ENCODE measurements at regions not wholly inside any gene's neighbourhood (a gene's known extent, or its start where the extent isn't known, plus 50 kb on each side); places are given as distances from the start of the nearest gene placed in this dataset.
A peak's percentile ranks its signal among the peaks of the same experiment; 100 is the strongest.

DNA sequence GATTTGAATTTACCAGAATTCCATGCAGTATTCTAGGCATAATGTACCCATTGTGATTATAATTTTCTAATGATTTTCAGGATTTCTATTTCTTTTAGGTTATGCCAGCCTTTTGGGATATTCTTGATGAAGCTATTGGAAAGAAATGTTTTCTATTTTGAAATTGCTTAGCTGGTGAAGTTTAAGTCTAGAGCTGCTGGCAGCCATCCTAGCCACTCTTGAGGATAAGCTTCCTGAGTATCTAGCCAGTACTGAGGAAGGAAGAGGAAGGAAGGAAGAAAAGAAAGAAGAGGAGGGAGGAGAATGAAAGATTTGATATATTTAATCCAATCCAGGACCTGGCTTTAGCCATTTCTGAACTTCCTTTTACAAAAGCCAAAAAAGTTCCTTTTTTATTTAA, 142.1 kb upstream of the DAB2 start:
- Histone ChIP-seq H4K20me1 (ENCODE audit: control insufficient read depth, extremely low read depth, insufficient read depth, low read length) (no peaks in the 10 kb centered on the region), H2AFZ (ENCODE audit: control insufficient read depth, low read length) (no peak overlapping the region), H3K9me3 (ENCODE audit: control insufficient read depth, low read depth, low read length) (no peaks in the 10 kb centered on the region), H3K4me3 (ENCODE audit: control insufficient read depth in 2 of 3, extremely low read depth in 1 of 3, insufficient read depth in 2 of 3, low read depth in 1 of 3, low read length in 3 of 3) (no peak overlapping the region), H3K79me2 (ENCODE audit: control insufficient read depth, insufficient read depth, low read length) (no peaks in the 10 kb centered on the region), H3K27ac (ENCODE audit: control insufficient read depth, insufficient read depth, low read length) (no peak overlapping the region), H3K4me1 (ENCODE audit: control insufficient read depth, extremely low read depth, insufficient read depth, low read length) (no peaks in the 10 kb centered on the region), H3K9ac (ENCODE audit: control insufficient read depth, extremely low read depth, insufficient read depth, low read length) (no peak overlapping the region), H3K4me2 (ENCODE audit: control insufficient read depth, extremely low read depth, insufficient read depth, low read depth, low read length) (no peak overlapping the region), H3K27me3 (ENCODE audit: control insufficient read depth, extremely low read depth, insufficient read depth, low read length) (no peaks in the 10 kb centered on the region), H3K9me1 (ENCODE audit: control insufficient read depth, extremely low read depth, insufficient read depth, low read length) (no peaks in the 10 kb centered on the region), H3K36me3 (ENCODE audit: control insufficient read depth in 2 of 2, extremely low read depth in 1 of 2, insufficient read depth in 2 of 2, low read length in 2 of 2) (no peaks in the 10 kb centered on the region)
- dilution Hi-C loops (cut with MboI; ENCODE audit: extremely low pct_ligation_motif_present, low sequenced_read_pairs): no loop called here
- no peak for TF ChIP-seq EZH2 (IDR thresholded peaks at IDR 0.05; ENCODE audit: low read length)
- FAIRE-seq (no peak), DNase-seq (ENCODE audit: low read depth, low spot score) (no peak)

GRCh38 chr5:39566029-39566428, 141.2 kb upstream of the DAB2 start:
- Histone ChIP-seq H3K4me2 (ENCODE audit: control insufficient read depth, extremely low read depth, insufficient read depth, low read depth, low read length) (no peak overlapping the region), H3K36me3 (ENCODE audit: control insufficient read depth in 2 of 2, extremely low read depth in 1 of 2, insufficient read depth in 2 of 2, low read length in 2 of 2) (no peaks in the 10 kb centered on the region), H4K20me1 (ENCODE audit: control insufficient read depth, extremely low read depth, insufficient read depth, low read length) (no peaks in the 10 kb centered on the region), H3K27me3 (ENCODE audit: control insufficient read depth, extremely low read depth, insufficient read depth, low read length) (no peaks in the 10 kb centered on the region), H3K79me2 (ENCODE audit: control insufficient read depth, insufficient read depth, low read length) (no peaks in the 10 kb centered on the region), H3K4me1 (ENCODE audit: control insufficient read depth, extremely low read depth, insufficient read depth, low read length) (no peaks in the 10 kb centered on the region), H3K9me3 (ENCODE audit: control insufficient read depth, low read depth, low read length) (no peaks in the 10 kb centered on the region), H2AFZ (ENCODE audit: control insufficient read depth, low read length) (no peak overlapping the region), H3K4me3 (ENCODE audit: control insufficient read depth in 2 of 3, extremely low read depth in 1 of 3, insufficient read depth in 2 of 3, low read depth in 1 of 3, low read length in 3 of 3) (no peak overlapping the region), H3K9ac (ENCODE audit: control insufficient read depth, extremely low read depth, insufficient read depth, low read length) (no peak overlapping the region), H3K9me1 (ENCODE audit: control insufficient read depth, extremely low read depth, insufficient read depth, low read length) (no peaks in the 10 kb centered on the region), H3K27ac (ENCODE audit: control insufficient read depth, insufficient read depth, low read length) (no peak overlapping the region)
- DNase-seq (ENCODE audit: low read depth, low spot score) (no peak), FAIRE-seq (no peak)
- dilution Hi-C loops (cut with MboI; ENCODE audit: extremely low pct_ligation_motif_present, low sequenced_read_pairs): no loop called here
- TF ChIP-seq, protein P1, sequence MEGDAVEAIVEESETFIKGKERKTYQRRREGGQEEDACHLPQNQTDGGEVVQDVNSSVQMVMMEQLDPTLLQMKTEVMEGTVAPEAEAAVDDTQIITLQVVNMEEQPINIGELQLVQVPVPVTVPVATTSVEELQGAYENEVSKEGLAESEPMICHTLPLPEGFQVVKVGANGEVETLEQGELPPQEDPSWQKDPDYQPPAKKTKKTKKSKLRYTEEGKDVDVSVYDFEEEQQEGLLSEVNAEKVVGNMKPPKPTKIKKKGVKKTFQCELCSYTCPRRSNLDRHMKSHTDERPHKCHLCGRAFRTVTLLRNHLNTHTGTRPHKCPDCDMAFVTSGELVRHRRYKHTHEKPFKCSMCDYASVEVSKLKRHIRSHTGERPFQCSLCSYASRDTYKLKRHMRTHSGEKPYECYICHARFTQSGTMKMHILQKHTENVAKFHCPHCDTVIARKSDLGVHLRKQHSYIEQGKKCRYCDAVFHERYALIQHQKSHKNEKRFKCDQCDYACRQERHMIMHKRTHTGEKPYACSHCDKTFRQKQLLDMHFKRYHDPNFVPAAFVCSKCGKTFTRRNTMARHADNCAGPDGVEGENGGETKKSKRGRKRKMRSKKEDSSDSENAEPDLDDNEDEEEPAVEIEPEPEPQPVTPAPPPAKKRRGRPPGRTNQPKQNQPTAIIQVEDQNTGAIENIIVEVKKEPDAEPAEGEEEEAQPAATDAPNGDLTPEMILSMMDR (optimal IDR thresholded peaks at IDR 0.05 in 1 of 3, IDR thresholded peaks at IDR 0.05 in 1 of 3, conservative IDR thresholded peaks at IDR 0.05 in 1 of 3; ENCODE audit: extremely low read depth in 1 of 3, insufficient read depth in 2 of 3, low read length in 3 of 3): no peak
- TF ChIP-seq EZH2 (IDR thresholded peaks at IDR 0.05; ENCODE audit: low read length): no peak

DNA sequence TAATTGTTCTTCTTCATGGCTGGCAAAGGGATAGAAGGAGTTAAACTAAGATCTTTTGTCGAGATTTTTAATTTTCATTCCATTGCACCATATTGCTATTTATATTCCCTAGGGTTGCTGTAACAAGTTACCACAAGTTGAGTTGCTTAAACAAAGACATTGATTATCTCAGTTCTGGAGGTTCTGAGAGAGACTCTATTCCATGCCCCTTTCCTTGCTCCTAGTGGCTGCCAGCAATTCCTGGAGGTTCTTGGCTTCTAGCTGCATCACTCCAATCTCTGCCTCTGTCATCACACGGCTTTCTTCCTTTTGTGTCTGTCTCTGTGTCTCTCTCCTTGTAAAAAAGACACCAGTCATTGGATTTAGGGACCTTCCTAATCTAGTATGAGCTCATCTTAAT, 136.6 kb upstream of the DAB2 start:
- H3K27me3 ChIP-seq (ENCODE audit: control insufficient read depth, extremely low read depth, insufficient read depth, low read length): no peaks in the 10 kb centered on the region
- dilution Hi-C loops (cut with MboI; ENCODE audit: extremely low pct_ligation_motif_present, low sequenced_read_pairs): no loop called here

More for the DNA sequence above, 136.6 kb upstream of the DAB2 start:
- H2AFZ ChIP-seq (ENCODE audit: control insufficient read depth, low read length): no peak overlapping the region
- H3K9ac ChIP-seq (ENCODE audit: control insufficient read depth, extremely low read depth, insufficient read depth, low read length): no peak overlapping the region
- H3K79me2 ChIP-seq (ENCODE audit: control insufficient read depth, insufficient read depth, low read length): no peaks in the 10 kb centered on the region
- H3K36me3 ChIP-seq (ENCODE audit: control insufficient read depth in 2 of 2, extremely low read depth in 1 of 2, insufficient read depth in 2 of 2, low read length in 2 of 2): no peaks in the 10 kb centered on the region
- no peak overlapping the region for H3K4me3 ChIP-seq (ENCODE audit: control insufficient read depth in 2 of 3, extremely low read depth in 1 of 3, insufficient read depth in 2 of 3, low read depth in 1 of 3, low read length in 3 of 3)
- no peaks in the 10 kb centered on the region for H3K4me1 ChIP-seq (ENCODE audit: control insufficient read depth, extremely low read depth, insufficient read depth, low read length)
- DNase-seq (ENCODE audit: low read depth, low spot score) (no peak), FAIRE-seq (peak; percentile 17)
- H3K4me2 ChIP-seq (ENCODE audit: control insufficient read depth, extremely low read depth, insufficient read depth, low read depth, low read length): no peak overlapping the region
- TF ChIP-seq EZH2 (IDR thresholded peaks at IDR 0.05; ENCODE audit: low read length): no peak
- TF ChIP-seq, protein P1 (optimal IDR thresholded peaks at IDR 0.05 in 1 of 3, IDR thresholded peaks at IDR 0.05 in 1 of 3, conservative IDR thresholded peaks at IDR 0.05 in 1 of 3; ENCODE audit: extremely low read depth in 1 of 3, insufficient read depth in 2 of 3, low read length in 3 of 3): no peak
- no peaks in the 10 kb centered on the region for H3K9me1 ChIP-seq (ENCODE audit: control insufficient read depth, extremely low read depth, insufficient read depth, low read length)
- no peaks in the 10 kb centered on the region for H4K20me1 ChIP-seq (ENCODE audit: control insufficient read depth, extremely low read depth, insufficient read depth, low read length)
- no peak overlapping the region for H3K27ac ChIP-seq (ENCODE audit: control insufficient read depth, insufficient read depth, low read length)
- H3K9me3 ChIP-seq (ENCODE audit: control insufficient read depth, low read depth, low read length): no peaks in the 10 kb centered on the region
